Stimulated activated CD4-positive, alpha-beta T cell treated with anti-CD3 and anti-CD28 coated beads, Interleukin-1b, Interleukin-23, amount 100 ng/mL, for 4 hours (primary cell): ENCODE measurements at regions not wholly inside any gene's neighbourhood (a gene's known extent, or its start where the extent isn't known, plus 50 kb on each side); places are given as distances from the start of the nearest gene placed in this dataset.

Source experiments
- DNase-seq, 2 donors: peaks; one replicate each; pipeline ENCODE4 v3.0.0-alpha.2; 2020; ENCODE audit warnings: low read depth in 2 of 2

- no peak for DNase-seq
Measured at GRCh38 chrX:21056622-21057021, 317.6 kb upstream of the CNKSR2 start.

- no peak for DNase-seq
Measured at GRCh38 chrX:21047034-21047455, 327.2 kb upstream of the CNKSR2 start.

GRCh38 chrX:21014326-21014725 is 359.9 kb upstream of the CNKSR2 start:
- no peak for DNase-seq

DNA sequence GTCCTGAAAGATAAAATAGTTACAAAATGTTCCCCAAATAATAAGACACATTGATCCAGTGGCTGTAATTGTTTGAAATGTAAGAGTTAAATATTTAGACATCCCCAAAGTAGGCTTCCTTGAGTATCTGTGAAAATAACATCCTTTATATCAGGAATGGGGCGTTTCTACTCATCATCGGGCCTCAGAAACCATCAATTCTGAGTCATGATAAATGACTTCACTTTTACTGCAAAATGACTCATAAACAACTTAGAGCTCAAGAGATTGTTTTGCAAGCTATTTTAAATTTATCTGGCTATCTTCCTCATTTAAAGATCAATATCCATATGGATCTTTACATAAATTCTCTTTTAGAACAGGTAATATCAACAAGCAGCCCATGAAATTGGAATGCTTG is 369.4 kb upstream of the CNKSR2 start:
- no peak for DNase-seq

DNA sequence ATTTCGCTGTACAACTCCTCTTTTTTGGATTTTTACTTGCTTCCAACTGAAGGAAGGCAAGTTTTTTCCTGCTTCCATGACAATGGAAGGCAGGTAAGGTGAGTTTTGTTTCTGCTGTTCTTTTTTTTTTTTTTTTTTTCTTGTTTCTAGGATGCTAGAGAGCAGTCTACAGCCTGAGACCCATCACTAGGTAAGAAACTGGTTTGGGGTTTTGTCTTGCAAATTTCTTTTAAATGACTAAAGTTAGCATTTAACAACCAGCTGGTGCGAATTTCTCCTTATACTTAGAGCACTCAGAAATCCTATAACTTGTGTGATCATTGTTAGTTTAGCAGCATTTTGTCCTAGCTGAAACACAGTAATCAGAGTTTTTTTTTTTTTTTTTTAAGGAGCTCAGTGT is 378.4 kb upstream of the CNKSR2 start:
- no peak for DNase-seq

DNA sequence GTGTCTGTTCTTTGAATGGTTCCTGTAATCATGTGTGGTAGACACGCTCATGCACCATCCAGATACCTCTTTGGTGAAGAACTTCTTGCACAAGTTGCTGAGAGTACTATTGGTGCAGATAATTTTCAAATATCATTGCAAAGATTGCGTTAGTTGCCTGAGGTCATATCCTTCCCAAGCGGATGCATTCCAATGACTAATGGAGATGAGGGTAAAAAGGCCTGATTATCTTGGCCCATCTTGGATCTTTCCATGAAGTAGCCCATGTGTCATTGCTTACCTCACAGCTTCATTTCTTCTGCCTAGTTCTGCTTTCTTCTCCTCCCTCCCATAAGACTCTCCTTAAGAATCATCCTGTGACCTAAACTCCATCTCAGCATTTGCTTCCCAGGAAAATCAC is 384.9 kb upstream of the CNKSR2 start:
- no peak for DNase-seq

- no peak for DNase-seq
Measured at GRCh38 chrX:20988804-20989203, 385.4 kb upstream of the CNKSR2 start.

- no peak for DNase-seq
Measured at GRCh38 chrX:20988118-20988517, 386.1 kb upstream of the CNKSR2 start.

DNA sequence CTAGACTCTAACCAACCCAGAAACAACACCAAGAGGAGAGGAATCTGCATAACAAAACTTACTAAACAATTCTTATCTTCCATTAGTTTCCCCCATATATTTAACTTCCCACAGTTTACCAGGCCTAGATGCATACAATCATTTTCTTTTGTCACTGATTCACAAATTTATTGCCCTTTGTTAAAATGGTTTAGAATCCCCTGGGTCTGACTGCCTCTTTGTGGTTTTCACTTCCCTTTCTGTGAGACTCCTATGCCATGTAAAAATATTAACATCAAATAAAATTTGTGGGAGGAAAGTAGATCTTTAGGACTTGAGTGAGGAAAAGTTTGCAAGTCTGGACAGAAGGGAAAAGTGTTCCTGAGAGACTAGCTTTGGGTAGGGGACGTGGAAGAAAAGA is 393.8 kb upstream of the CNKSR2 start:
- DNase-seq = no peak

- DNase-seq = no peak
Measured at GRCh38 chrX:20974326-20974725, 399.9 kb upstream of the CNKSR2 start.

DNA sequence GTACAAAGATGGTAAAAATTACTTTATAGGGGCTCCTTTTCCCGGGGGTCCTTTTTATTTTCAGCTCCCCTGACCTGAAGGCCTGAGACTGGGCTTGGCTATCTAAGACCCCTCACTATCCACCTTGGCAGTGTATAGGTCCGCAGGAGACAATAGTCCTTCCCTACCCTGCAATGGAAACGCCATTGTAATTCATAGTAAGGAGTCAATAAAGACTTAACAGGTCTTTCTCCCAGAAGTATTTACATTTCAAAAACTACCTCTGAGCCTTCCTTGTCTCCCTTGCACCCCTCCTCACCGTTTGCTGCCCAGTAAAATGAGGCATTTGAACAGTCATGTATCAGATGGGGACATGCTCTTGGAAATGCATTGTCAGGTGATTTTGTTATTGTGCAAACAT is 401.2 kb upstream of the CNKSR2 start:
- no peak for DNase-seq

DNA sequence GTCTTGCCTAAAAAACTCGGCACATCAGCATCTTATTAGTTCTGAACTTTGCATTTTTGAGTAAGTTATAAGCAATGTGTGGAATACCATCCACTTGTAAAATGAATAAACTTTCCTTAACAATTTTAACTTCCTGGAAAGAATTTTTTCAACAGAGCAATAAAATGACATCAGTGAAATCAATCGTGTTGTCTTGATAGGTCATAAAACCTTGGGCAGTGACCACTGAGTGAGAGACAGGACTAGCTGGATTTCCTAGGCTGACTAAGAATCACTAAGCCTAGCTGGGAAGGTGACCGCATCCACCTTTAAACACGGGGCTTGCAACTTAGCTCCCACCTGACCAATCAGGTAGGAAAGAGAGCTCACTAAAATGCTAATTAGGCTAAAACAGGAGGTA is 403.0 kb upstream of the CNKSR2 start:
- no peak for DNase-seq

- DNase-seq = no peak
Measured at GRCh38 chrX:20969565-20969964, 404.7 kb upstream of the CNKSR2 start.

- no peak for DNase-seq
Measured at GRCh38 chrX:20968996-20969395, 405.2 kb upstream of the CNKSR2 start.

DNA sequence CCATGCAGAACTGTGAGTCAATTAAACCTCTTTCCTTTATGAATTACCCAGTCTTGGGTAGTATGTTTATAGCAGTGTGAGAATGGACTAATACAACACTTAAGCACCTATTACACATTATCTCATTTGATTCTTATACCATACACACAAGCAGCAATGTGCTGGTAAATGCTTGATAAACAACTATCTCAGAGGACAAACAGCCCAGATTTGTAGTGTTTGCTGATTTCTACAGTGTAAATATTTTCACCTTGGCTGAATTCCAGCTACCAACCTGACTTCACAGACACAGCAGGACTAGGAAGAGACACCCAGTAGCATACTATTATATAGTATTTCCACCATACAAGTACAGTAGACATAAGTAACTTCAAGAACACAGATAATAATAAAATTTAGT is 406.5 kb upstream of the CNKSR2 start:
- DNase-seq = no peak

- DNase-seq = no peak
Measured at GRCh38 chrX:20965270-20966044, 408.8 kb upstream of the CNKSR2 start.

GRCh38 chrX:20954014-20954413 is 420.2 kb upstream of the CNKSR2 start:
- DNase-seq = no peak

DNA sequence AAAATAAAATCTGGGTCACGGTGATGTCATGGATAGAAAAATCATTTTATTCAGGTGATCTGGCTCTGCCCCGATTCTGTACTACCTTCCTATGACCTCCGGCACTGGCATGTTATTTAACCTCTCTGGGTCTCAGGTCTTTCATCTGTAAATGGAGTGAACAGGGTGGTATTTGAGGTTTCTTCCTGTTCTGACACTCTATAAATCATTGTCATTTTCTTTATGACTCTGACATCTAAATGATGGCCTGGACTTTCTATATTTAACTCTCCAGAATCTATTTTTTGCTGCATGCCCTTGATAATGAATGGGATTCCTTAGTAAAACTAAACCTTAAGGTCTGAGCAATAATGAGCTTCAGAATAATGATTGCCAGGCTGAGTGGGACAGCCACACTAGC is 422.0 kb upstream of the CNKSR2 start:
- no peak for DNase-seq

DNA sequence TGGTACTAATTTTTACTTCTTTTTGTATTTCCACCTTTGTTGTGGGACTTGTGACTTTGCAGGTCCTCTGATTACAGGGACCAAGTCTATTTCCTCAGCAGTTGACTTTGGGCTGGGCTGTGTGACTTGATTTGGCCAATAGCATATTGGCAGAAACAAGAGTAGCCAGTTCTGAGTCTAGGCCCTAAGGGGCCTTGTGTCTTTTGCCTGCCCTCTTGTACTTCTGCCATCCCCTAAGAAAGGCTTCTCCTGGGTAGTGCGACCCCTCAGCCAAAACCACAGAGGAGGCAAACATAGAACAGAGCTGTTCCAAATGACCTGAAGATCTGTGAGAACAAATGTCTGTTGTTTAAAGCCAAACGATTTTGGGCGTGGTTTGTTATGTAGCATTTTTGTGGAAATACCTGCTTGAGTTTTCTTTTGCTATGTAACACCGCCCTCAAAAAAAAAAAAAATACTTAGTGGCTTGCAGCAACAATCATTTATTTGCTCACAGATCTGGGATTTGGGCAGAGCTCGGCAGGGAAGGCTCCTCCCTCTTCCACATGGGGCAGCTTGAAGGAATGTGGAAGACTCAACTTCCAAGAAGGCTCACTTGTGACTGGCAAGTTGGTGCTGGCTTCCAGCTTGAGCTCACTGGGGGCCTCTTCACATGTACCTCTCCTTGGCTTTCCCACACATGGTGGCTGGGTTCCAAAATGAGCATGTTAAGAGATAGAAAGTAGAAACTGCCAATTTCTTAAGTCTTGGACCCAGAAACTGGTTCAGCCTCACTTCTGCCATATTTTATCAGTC is 423.0 kb upstream of the CNKSR2 start:
- no peak for DNase-seq

GRCh38 chrX:20947411-20947912 is 426.8 kb upstream of the CNKSR2 start:
- DNase-seq = no peak

GRCh38 chrX:20913760-20914159 is 460.5 kb upstream of the CNKSR2 start:
- DNase-seq = no peak

GRCh38 chrX:20906571-20906970 is 467.6 kb upstream of the CNKSR2 start:
- no peak for DNase-seq

DNA sequence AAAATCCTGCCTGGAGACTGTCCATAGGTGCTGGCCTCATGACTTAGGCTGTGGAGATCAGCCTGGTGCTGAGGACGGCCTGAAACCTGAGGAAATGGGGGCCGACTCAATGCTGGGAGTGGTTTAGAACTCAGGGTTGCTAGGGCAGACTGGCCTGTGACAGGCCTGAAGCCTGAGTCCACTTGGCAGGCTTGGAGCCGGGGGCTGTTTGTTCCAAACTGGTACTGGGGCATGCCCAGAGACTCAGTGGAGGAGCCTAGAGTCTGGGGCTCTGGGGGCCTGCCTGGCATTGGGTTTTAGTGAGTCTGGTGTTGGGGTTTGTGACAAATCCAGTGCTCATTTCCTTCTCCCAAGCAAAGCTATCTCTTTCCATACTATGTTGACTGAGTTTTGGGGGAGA is 489.7 kb upstream of the CNKSR2 start:
- DNase-seq = no peak
